NT2/D1 (cell line): ENCODE measurements at regions not wholly inside any gene's neighbourhood (a gene's known extent, or its start where the extent isn't known, plus 50 kb on each side); places are given as distances from the start of the nearest gene placed in this dataset.
"Not testable (repeated sequence)": the region's sequence is repeated elsewhere in the genome, so short reads cannot be mapped to it uniquely, and the experiment has no call there.

Source experiments
- DNase-seq: peaks from one replicate; pipeline ENCODE4 v3.0.0-alpha.2; 2011; ENCODE audit warnings: low read depth, low spot score
- H3K27me3 ChIP-seq: 2 replicates; pipeline ENCODE4 v1.6.0; 2011; ENCODE audit warnings: mild to moderate bottlenecking; ENCODE audit not compliant: insufficient read length, insufficient read depth
- H3K36me3 ChIP-seq: 2 replicates; pipeline ENCODE4 v1.6.1; 2011; ENCODE audit warnings: mild to moderate bottlenecking, low read length, mixed read lengths; ENCODE audit not compliant: insufficient read depth, insufficient read length
- H3K4me1 ChIP-seq: 2 replicates; pipeline ENCODE4 v1.5.1; 2011; ENCODE audit not compliant: insufficient read depth, insufficient read length
- H3K4me3 ChIP-seq: 2 replicates; pipeline ENCODE4 v1.5.1; 2011; ENCODE audit warnings: low read depth; ENCODE audit not compliant: insufficient read length
- H3K9ac ChIP-seq: 2 replicates; pipeline ENCODE4 v1.6.0; 2011; ENCODE audit warnings: low read depth; ENCODE audit not compliant: insufficient read length
- H3K9me3 ChIP-seq: 2 replicates; pipeline ENCODE4 v1.5.1; 2011; ENCODE audit warnings: mild to moderate bottlenecking, low read length; ENCODE audit not compliant: insufficient read depth
- SUZ12 ChIP-seq: IDR thresholded peaks from 2 replicates; pipeline ENCODE4 v1.6.1; 2011; ENCODE audit not compliant: insufficient read length, insufficient read depth; ENCODE audit errors: extremely low read depth
- YY1 ChIP-seq: IDR thresholded peaks from 2 replicates; pipeline ENCODE4 v1.6.1; 2011; ENCODE audit not compliant: insufficient read length, insufficient read depth
- ZNF274 ChIP-seq: IDR thresholded peaks from 2 replicates; pipeline ENCODE4 v1.6.1; 2011; ENCODE audit warnings: mild to moderate bottlenecking, low read depth, low read length

DNA sequence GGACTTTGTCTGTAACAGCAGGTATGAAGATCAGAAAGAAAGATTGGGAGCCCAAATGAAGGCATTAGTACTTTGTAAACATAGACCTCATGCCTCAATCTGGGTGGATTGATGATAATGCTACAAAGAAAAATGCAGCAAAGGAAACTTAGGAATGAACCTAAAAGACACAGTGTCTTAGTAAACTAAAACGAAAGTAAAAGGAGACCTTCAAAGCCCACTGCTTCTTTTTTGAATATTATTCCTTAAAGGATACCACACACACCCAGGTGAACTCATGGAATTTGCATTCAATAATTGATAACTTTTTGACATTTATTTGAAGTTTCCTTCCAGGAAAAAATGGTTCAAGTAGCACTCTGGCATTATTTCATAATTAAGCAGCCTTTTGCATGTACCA lies 543.2 kb downstream of the TTLL7 start:
- H3K9ac ChIP-seq, H3K4me3 ChIP-seq, DNase-seq, H3K4me1 ChIP-seq, H3K27me3 ChIP-seq, H3K36me3 ChIP-seq, H3K9me3 ChIP-seq: not testable (repeated sequence)

DNA sequence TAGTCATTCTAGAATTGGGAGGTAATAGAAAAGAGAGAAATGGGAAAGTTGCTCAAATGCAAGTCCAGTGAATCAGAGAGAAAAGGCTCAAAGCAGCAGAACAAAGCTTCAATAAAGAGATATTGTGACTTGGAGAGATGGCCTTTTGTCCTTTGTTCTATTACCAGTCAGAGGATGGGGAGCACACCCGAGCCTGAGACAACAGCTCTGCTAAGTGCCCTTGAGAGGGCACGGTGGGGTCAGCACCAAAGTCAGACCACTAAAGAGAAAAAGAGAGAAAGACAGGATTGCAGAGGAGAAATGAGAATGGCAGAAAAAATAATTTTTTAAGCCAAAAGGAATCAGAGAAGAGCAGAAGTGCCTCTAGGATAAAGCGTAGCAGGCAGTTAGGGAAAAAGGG lies 553.1 kb downstream of the TTLL7 start:
- H3K4me3 ChIP-seq, H3K9ac ChIP-seq: not testable (repeated sequence)

DNA sequence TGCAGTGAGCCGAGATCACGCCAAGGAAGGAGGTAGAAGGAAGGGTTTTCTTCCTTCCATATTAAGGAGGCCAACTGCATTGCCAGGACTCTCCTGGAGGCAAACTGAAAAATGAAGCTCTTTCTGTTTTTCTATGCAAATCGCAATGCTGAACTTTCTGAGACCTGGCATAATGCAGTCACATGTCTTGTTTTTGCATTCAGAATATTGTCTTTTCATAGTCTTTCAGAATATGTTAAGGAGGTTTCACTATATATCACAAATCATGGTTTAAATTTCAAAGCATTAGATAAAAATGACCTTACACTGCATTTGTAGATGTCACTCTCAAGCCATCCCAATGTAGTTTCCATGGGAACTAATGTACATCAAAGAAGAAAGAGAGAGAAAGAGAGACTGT lies 556.5 kb downstream of the TTLL7 start:
- not testable (repeated sequence) for H3K27me3 ChIP-seq, H3K9me3 ChIP-seq, H3K4me3 ChIP-seq, H3K9ac ChIP-seq, DNase-seq, H3K4me1 ChIP-seq, H3K36me3 ChIP-seq

More for the DNA sequence above, 553.1 kb downstream of the TTLL7 start:
- H3K27me3 ChIP-seq, H3K9me3 ChIP-seq, H3K4me1 ChIP-seq, H3K36me3 ChIP-seq, DNase-seq: not testable (repeated sequence)

DNA sequence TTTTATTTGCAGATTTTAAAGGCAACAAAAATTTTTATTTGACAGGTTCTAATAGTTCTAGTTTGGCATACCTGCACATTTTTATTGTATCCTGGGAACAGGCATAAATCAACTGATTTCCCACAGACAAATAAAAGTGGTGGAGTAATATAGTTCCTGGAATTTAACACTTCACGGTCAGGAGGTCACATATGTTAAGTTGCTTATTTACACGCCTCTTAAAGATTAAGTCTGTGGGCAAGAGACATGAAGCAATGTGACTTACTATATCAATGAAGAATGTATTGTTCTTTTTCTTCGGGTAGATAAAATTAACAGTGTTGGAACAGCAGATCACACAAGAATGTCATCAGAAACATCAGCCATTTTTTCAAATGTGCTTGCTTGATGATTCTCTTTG lies 558.3 kb downstream of the TTLL7 start:
- H3K27me3 ChIP-seq, DNase-seq, H3K36me3 ChIP-seq, H3K4me1 ChIP-seq, H3K4me3 ChIP-seq, H3K9me3 ChIP-seq, H3K9ac ChIP-seq: not testable (repeated sequence)

DNA sequence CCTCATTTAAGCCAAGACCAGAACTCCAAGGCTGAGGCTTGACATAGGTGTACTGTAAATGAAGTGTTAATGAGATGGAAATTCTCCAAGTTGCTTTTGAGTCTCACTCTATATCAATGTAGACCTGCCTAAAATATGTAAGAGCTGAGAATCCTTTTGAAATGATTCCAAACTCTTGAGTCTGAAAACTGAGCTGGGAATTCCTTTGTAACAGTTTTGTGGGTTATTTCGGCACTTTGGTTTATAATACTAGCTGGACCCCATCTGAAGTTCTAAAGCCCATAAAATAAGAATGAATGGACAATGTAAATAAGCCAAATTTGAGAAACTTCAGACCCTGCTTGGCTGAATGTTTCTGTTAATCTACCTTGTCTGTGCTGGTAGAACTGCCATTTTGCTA lies 558.9 kb downstream of the TTLL7 start:
- H3K36me3 ChIP-seq, H3K4me3 ChIP-seq, H3K9ac ChIP-seq, H3K9me3 ChIP-seq, DNase-seq, H3K27me3 ChIP-seq, H3K4me1 ChIP-seq: not testable (repeated sequence)

DNA sequence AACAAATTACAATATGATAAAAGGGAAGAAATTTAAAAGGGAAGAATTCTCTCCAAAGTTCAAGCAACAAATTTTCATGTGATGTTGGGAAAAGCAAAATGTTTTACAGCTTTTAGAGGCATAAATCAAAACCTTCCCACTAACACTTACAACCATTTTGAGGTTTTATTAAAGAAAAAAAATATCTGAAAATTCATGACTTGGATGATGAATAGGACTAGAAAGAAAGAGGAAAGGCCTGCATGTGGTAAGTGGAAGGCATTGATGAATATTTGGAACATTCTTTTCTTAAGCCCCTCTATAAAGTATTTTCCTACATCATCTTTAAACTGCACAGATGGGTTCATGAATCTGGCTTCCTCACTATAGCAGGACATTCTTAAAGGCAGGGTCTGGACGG lies 560.6 kb downstream of the TTLL7 start:
- H3K9me3 ChIP-seq, H3K4me3 ChIP-seq, DNase-seq, H3K27me3 ChIP-seq, H3K9ac ChIP-seq, H3K36me3 ChIP-seq, H3K4me1 ChIP-seq: not testable (repeated sequence)

DNA sequence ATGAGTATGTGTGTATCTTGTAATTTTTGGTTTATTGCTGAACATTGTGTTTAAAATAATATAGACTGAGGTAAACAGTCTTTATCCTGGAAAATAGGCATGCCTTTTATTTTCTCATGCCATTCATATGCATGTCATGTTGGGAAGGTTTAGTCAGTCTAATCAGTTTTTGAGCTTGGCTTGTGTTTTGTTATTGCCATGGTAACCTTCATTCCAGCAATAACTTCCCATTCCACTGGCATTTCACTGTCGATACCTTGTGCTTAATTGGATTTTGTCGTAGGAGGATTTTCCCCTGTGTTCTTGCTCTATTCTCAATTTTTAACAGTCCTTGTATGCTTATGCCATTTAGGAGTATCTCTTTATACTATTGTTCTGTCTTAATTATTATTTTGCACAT lies 563.6 kb downstream of the TTLL7 start:
- H3K9ac ChIP-seq, H3K4me1 ChIP-seq, DNase-seq, H3K4me3 ChIP-seq, H3K36me3 ChIP-seq, H3K9me3 ChIP-seq, H3K27me3 ChIP-seq: not testable (repeated sequence)

DNA sequence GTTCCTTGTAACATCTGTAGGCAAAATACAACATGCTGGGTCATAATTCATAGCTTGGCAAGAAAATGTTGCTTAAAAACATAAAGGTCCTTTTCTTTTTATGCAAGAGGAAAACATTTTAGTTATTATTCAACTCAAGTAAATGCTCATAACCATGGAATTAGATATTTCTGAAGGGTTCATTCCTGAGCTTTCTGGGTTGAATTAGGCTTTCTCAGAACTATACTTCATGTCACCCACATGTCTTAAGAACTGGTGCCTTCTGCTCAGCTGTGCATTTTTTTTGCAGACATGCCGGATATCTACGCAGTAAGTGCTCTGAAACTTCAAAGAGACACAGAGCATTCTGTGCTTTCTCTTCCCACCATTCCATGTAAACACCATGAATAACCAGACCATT lies 571.4 kb downstream of the TTLL7 start:
- not testable (repeated sequence) for H3K27me3 ChIP-seq, H3K36me3 ChIP-seq, H3K9me3 ChIP-seq, H3K4me3 ChIP-seq, H3K9ac ChIP-seq, DNase-seq, H3K4me1 ChIP-seq

DNA sequence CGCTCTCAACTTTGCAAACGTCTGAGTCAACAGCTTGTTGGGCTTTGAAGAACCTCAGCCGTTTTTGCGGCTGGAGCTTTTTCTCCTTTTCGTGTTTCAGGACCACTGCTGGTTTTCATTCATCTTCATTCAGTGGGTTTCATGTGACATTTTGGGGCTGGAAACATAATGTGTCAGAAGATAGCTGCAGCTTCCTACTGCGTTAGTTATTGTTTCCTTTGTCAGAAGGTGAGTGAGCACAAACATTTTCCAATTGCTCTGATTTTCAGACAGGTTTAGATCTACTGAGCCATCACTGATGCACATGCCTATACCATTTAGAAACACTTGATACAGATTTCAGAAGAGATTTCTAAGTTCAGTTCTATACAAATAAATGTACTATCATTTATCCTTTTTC lies 575.5 kb downstream of the TTLL7 start:
- H3K4me3 ChIP-seq, H3K27me3 ChIP-seq, H3K36me3 ChIP-seq, H3K9ac ChIP-seq, H3K4me1 ChIP-seq, DNase-seq, H3K9me3 ChIP-seq: not testable (repeated sequence)

DNA sequence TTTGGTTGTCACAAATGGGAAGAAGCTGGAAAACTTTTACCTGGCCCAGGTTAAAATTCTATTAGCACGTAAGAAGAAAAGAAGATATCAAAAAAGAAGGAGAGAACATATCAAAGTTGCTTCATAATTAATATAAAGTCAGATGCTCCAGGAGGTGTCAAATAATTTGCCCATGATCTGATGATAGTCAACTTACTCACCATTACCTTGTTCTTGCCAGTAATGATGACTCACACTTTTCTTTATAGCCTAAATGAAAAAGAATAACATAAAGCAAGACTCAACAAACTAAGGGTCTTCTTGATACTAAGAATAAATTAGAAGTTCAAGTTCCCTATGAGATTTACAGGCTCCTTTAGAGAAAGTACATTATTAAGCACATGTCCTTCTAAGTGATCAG lies 580.4 kb downstream of the TTLL7 start:
- Histone ChIP-seq H3K4me3 (no peak overlapping the region), H3K9me3 (no peaks in the 10 kb centered on the region), H3K4me1 (no peaks in the 10 kb centered on the region), H3K9ac (no peak overlapping the region), H3K27me3 (no peaks in the 10 kb centered on the region), H3K36me3 (no peaks in the 10 kb centered on the region)
- DNase-seq, result no peak
- TF ChIP-seq YY1 (no peak), SUZ12 (no peak), ZNF274 (no peak)

DNA sequence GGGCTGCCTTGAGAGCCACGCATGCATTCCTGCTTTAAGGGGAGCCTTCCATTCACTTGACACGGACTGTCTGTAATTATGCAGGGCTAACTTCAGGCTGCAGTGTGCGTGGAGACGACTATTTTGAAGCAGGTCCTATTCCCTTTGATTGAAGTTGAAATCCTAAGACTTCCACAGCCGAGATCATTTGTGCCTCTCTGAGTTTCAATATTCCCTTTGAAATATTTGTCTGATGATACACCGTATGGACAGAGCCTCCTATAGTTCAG lies 585.2 kb downstream of the TTLL7 start:
- not testable (repeated sequence) for H3K4me3 ChIP-seq

DNA sequence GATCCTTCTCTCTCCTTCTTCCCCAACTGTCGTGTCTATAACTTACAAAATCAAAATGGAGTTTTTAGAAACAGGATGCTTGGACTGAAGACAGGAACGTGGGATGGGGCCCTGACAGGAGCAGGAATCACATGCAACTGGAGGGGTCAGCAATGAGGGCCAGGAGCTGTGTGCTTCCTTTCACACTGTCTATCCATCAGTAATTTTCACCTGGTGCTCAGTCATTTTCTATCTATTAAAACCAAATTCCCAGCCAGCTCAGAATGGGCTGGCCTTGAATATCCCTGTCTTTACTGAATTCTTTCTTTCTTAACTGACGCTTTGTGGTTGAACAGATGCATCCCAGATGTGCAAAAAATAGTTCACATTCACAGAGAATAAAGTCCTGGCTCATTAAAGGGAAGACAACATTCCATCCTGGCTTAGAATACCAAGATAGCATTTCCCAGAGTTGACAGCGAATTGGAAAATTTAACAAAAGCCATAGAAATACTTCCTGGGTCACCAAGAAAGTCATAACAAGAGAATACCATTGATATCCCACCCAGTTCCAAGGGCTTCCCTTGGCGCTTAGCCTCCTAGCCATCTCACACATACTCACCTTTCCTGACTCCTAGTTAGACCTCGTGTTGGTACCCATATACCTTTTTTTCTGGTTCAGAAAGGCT lies 588.1 kb downstream of the TTLL7 start:
- not testable (repeated sequence) for H3K4me1 ChIP-seq, H3K36me3 ChIP-seq, H3K9ac ChIP-seq, DNase-seq, H3K9me3 ChIP-seq, H3K27me3 ChIP-seq, H3K4me3 ChIP-seq

More for the DNA sequence above, 585.2 kb downstream of the TTLL7 start:
- H3K4me1 ChIP-seq, H3K27me3 ChIP-seq, H3K36me3 ChIP-seq, DNase-seq, H3K9ac ChIP-seq, H3K9me3 ChIP-seq: not testable (repeated sequence)
